ENCODE measurements at regions not wholly inside any gene's neighbourhood (a gene's known extent, or its start where the extent isn't known, plus 50 kb on each side); places are given as distances from the start of the nearest gene placed in this dataset.

DNA sequence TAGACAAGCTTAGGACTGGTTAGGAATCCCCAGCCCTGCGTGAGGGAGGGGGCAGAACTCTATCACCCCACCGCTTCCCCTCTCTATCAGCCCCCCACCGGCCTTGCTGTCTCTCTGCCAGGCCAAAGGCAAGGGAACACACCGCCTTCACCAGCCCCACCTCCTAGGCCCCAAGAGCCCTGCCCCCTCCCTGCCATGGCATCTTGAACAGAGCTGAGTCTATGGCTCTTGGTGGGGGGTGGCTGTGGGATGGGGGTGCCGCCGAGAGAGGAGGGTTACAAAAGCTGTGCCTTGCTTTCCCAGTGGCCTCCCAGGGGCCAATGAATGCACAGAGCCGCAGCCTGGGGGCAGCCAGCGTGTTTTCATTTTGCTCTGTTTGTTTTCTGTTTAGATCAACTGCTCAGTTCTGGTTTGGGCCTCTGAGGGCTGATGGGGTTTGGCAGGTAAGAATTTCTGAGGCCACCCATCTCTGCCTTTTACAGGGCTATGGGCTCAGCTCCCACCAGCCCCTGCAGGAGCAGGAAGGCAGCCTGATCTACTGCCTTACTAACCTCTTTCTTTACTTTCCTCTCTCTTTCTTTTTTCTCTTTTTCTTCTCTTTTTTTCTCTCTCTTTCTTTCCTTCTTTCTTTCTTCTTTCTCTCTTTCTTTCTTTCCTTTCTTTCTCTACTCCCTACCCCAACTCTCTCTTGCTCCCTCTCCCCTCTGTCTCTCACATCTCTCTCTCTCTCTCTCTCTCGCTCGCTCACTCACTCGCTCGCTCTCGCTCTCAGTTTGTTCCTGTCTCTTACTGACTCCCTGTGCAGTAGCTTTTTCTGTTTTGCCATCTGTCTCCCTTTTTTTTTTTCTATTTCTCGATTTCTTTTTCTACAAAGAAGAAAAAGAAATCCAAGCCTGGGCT is 128.3 kb downstream of the PJA1 start:
- DNase-seq (ENCODE audit: low read depth in 1 of 2, low spot score in 1 of 2) = no peak
- Histone ChIP-seq H3K27ac (replicated peaks) (no peak overlapping the region), H3K27me3 (ENCODE audit: insufficient read depth, poor library complexity, severe bottlenecking) (no peaks in the 10 kb centered on the region), H3K4me3 (replicated peaks; ENCODE audit: insufficient read depth, low read length) (no peak overlapping the region)
- no peak for TF ChIP-seq SPI1 (IDR thresholded peaks at IDR 0.05; ENCODE audit: borderline replicate concordance, low read depth)
- TF ChIP-seq, protein P1, sequence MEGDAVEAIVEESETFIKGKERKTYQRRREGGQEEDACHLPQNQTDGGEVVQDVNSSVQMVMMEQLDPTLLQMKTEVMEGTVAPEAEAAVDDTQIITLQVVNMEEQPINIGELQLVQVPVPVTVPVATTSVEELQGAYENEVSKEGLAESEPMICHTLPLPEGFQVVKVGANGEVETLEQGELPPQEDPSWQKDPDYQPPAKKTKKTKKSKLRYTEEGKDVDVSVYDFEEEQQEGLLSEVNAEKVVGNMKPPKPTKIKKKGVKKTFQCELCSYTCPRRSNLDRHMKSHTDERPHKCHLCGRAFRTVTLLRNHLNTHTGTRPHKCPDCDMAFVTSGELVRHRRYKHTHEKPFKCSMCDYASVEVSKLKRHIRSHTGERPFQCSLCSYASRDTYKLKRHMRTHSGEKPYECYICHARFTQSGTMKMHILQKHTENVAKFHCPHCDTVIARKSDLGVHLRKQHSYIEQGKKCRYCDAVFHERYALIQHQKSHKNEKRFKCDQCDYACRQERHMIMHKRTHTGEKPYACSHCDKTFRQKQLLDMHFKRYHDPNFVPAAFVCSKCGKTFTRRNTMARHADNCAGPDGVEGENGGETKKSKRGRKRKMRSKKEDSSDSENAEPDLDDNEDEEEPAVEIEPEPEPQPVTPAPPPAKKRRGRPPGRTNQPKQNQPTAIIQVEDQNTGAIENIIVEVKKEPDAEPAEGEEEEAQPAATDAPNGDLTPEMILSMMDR (IDR thresholded peaks at IDR 0.05; ENCODE audit: insufficient read depth, low read length) = no peak
- no peak for TF ChIP-seq POLR2AphosphoS5 (IDR thresholded peaks at IDR 0.05; ENCODE audit: low read depth)
- TF ChIP-seq GABPA (IDR thresholded peaks at IDR 0.05; ENCODE audit: low read depth) = no peak
- TF ChIP-seq, protein P2, sequence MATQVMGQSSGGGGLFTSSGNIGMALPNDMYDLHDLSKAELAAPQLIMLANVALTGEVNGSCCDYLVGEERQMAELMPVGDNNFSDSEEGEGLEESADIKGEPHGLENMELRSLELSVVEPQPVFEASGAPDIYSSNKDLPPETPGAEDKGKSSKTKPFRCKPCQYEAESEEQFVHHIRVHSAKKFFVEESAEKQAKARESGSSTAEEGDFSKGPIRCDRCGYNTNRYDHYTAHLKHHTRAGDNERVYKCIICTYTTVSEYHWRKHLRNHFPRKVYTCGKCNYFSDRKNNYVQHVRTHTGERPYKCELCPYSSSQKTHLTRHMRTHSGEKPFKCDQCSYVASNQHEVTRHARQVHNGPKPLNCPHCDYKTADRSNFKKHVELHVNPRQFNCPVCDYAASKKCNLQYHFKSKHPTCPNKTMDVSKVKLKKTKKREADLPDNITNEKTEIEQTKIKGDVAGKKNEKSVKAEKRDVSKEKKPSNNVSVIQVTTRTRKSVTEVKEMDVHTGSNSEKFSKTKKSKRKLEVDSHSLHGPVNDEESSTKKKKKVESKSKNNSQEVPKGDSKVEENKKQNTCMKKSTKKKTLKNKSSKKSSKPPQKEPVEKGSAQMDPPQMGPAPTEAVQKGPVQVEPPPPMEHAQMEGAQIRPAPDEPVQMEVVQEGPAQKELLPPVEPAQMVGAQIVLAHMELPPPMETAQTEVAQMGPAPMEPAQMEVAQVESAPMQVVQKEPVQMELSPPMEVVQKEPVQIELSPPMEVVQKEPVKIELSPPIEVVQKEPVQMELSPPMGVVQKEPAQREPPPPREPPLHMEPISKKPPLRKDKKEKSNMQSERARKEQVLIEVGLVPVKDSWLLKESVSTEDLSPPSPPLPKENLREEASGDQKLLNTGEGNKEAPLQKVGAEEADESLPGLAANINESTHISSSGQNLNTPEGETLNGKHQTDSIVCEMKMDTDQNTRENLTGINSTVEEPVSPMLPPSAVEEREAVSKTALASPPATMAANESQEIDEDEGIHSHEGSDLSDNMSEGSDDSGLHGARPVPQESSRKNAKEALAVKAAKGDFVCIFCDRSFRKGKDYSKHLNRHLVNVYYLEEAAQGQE (IDR thresholded peaks at IDR 0.05; ENCODE audit: insufficient replicate concordance, low read depth) = no peak

DNA sequence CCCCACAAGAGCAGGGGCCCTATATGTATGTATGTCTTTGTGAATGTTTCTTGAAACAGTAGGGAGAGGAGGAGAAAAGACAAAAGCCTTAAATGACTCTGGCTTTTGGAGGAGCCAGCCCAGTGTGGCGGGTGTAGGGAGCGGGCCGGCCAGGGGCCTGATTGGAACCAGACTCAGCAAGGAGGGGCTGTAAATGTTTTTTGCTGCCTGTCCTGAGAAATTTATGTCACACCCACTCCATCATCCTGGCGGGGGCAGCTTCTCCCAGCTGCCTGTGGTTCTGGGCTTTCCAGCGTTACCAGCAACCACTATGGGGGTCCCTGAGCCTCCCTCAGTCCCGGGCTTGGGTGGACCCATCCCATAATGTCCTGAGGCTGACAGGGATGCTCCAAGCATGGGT is 130.8 kb downstream of the PJA1 start:
- no peak for DNase-seq (ENCODE audit: low read depth in 1 of 2, low spot score in 1 of 2)
- TF ChIP-seq POLR2AphosphoS5 (IDR thresholded peaks at IDR 0.05; ENCODE audit: low read depth) = no peak
- TF ChIP-seq, protein P2 (IDR thresholded peaks at IDR 0.05; ENCODE audit: insufficient replicate concordance, low read depth) = no peak
- TF ChIP-seq, protein P1 (IDR thresholded peaks at IDR 0.05; ENCODE audit: insufficient read depth, low read length) = no peak
- TF ChIP-seq SPI1 (IDR thresholded peaks at IDR 0.05; ENCODE audit: borderline replicate concordance, low read depth) = no peak
- TF ChIP-seq GABPA (IDR thresholded peaks at IDR 0.05; ENCODE audit: low read depth) = no peak
- Histone ChIP-seq H3K27ac (replicated peaks) (no peak overlapping the region), H3K4me3 (replicated peaks; ENCODE audit: insufficient read depth, low read length) (no peak overlapping the region), H3K27me3 (ENCODE audit: insufficient read depth, poor library complexity, severe bottlenecking) (no peaks in the 10 kb centered on the region)

DNA sequence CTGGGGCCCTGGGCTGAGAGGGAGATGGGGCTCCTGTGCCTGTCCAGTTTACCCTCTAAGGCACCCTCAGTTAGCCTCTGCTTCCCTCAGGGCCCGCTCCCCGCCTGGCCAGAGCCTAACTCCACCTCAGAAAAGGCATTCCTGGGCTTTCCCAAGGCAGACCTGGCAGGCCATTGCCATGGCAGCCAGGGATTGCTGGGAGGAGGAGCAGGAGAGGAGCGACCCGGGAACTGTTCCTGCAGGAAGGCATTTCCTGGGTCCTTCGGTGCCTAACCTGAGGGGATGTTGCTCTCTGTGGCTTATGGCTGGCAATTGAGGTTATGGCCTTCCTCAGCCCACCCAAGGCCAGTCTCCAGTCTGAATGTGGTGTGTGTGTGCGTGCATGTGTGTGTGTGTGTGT is 131.3 kb downstream of the PJA1 start:
- Histone ChIP-seq H3K27me3 (ENCODE audit: insufficient read depth, poor library complexity, severe bottlenecking) (no peaks in the 10 kb centered on the region), H3K27ac (replicated peaks) (no peak overlapping the region), H3K4me3 (replicated peaks; ENCODE audit: insufficient read depth, low read length) (no peak overlapping the region)
- TF ChIP-seq GABPA (IDR thresholded peaks at IDR 0.05; ENCODE audit: low read depth) = no peak
- TF ChIP-seq, protein P1 (IDR thresholded peaks at IDR 0.05; ENCODE audit: insufficient read depth, low read length) = no peak
- TF ChIP-seq, protein P2 (IDR thresholded peaks at IDR 0.05; ENCODE audit: insufficient replicate concordance, low read depth) = no peak
- TF ChIP-seq SPI1 (IDR thresholded peaks at IDR 0.05; ENCODE audit: borderline replicate concordance, low read depth) = no peak
- no peak for TF ChIP-seq POLR2AphosphoS5 (IDR thresholded peaks at IDR 0.05; ENCODE audit: low read depth)
- no peak for DNase-seq (ENCODE audit: low read depth in 1 of 2, low spot score in 1 of 2)

All from HL-60 (cell line).